H1 (cell line): ENCODE measurements at regions not wholly inside any gene's neighbourhood (a gene's known extent, or its start where the extent isn't known, plus 50 kb on each side); places are given as distances from the start of the nearest gene placed in this dataset.

Source experiments
- CTCF ChIA-PET: fragments of 300-600 bp; sonication (Branson Sonifier 250); formaldehyde crosslinking; loops from one replicate; lab custom pipeline; 2021; ENCODE audit not compliant: partially characterized antibody; lab: Charles Lee
- POLR2A ChIA-PET: fragments of 300-600 bp; sonication (Branson Sonifier 250); formaldehyde crosslinking; loops from one replicate; lab custom pipeline; 2021; ENCODE audit warnings: inconsistent platforms; ENCODE audit not compliant: partially characterized antibody; lab: Charles Lee
- DNase-seq, 2 experiments: peaks; one replicate each; pipeline versions ENCODE4 v3.0.0 to v3.0.0-alpha.2; 2010 to 2022; ENCODE audit warnings: low spot score in 2 of 2, low read depth in 1 of 2, mixed read lengths in 1 of 2
- FAIRE-seq: peaks from 2 replicates; lab custom pipeline; 2011; peaks lifted over from hg19 to GRCh38; lab: Jason Lieb, UNC
- H2AFZ ChIP-seq: 2 replicates; pipeline ENCODE4 v1.8.1; 2012; ENCODE audit warnings: low read length, inconsistent platforms
- H2AK5ac ChIP-seq: 2 replicates; pipeline ENCODE4 v1.6.1; 2013; ENCODE audit warnings: low read depth, low read length
- H2BK120ac ChIP-seq: replicated peaks from 2 replicates; pipeline ENCODE3; 2013; ENCODE audit warnings: low read depth, low read length, inconsistent platforms
- H2BK12ac ChIP-seq: 2 replicates; pipeline ENCODE4 v1.6.1; 2013; ENCODE audit warnings: low read depth, low read length
- H2BK15ac ChIP-seq: 2 replicates; pipeline ENCODE4 v1.6.1; 2013; ENCODE audit warnings: low read length
- H2BK20ac ChIP-seq: 2 replicates; pipeline ENCODE4 v1.6.1; 2013; ENCODE audit warnings: low read length
- H2BK5ac ChIP-seq: 2 replicates; pipeline ENCODE4 v1.6.1; 2013; ENCODE audit warnings: low read depth, low read length
- H3K14ac ChIP-seq: 2 replicates; pipeline ENCODE4 v1.6.1; 2013; ENCODE audit warnings: inconsistent platforms; ENCODE audit not compliant: insufficient read length
- H3K18ac ChIP-seq: 2 replicates; pipeline ENCODE4 v1.6.1; 2013; ENCODE audit warnings: low read length; ENCODE audit errors: extremely low read depth
- H3K23ac ChIP-seq: 2 replicates; pipeline ENCODE4 v1.6.1; 2013; ENCODE audit warnings: inconsistent platforms; ENCODE audit not compliant: insufficient read length
- H3K23me2 ChIP-seq: 2 replicates; pipeline ENCODE4 v1.6.1; 2013; ENCODE audit warnings: low read depth, low read length
- H3K27ac ChIP-seq: 2 replicates; pipeline ENCODE4 v1.6.1; 2011; ENCODE audit warnings: low read depth, low read length, inconsistent platforms
- H3K27me3 ChIP-seq, 4 experiments: replicated peaks in 1 of 4; 1 replicate in 1 of 4; 2 replicates in 3 of 4; pipeline versions ENCODE4 v1.6.1 to v1.8.1; 2011 to 2013; ENCODE audit warnings: low read length in 3 of 4, mild to moderate bottlenecking in 3 of 4, inconsistent platforms in 2 of 4, mixed read lengths in 2 of 4, moderate library complexity in 1 of 4; ENCODE audit not compliant: control insufficient read depth in 3 of 4, insufficient read depth in 3 of 4; ENCODE audit errors: extremely low read depth in 1 of 4
- H3K36me3 ChIP-seq, 4 experiments: 2 replicates each; pipeline versions ENCODE4 v1.6.1 to v1.8.1; 2011 to 2013; ENCODE audit warnings: mild to moderate bottlenecking in 4 of 4, low read length in 3 of 4, moderate library complexity in 2 of 4, control low read depth in 1 of 4, inconsistent platforms in 1 of 4; ENCODE audit not compliant: insufficient read depth in 4 of 4, control insufficient read depth in 2 of 4
- H3K4ac ChIP-seq: replicated peaks from 2 replicates; pipeline ENCODE3; 2013; ENCODE audit warnings: low read length, low read depth, mixed read lengths, inconsistent platforms; ENCODE audit not compliant: insufficient read length
- H3K4me1 ChIP-seq, 4 experiments: replicated peaks in 1 of 4; 1 replicate in 1 of 4; 2 replicates in 3 of 4; pipeline versions ENCODE4 v1.6.1 to v1.8.1; 2011 to 2013; ENCODE audit warnings: low read length in 3 of 4, inconsistent platforms in 2 of 4, mixed read lengths in 1 of 4; ENCODE audit not compliant: insufficient read depth in 4 of 4, control insufficient read depth in 3 of 4
- H3K4me2 ChIP-seq, 2 experiments: 2 replicates each; pipeline versions ENCODE4 v1.6.1 to v1.8.1; 2011 to 2013; ENCODE audit warnings: low read depth in 2 of 2, low read length in 2 of 2, control low read depth in 1 of 2, inconsistent platforms in 1 of 2, mild to moderate bottlenecking in 1 of 2; ENCODE audit not compliant: insufficient read depth in 1 of 2
- H3K4me3 ChIP-seq, 4 experiments: fragments of 200-600, 300-600 bp in 1 of 4; sonication (generic), shearing (Covaris generic), sonication (Bioruptor Twin) in 1 of 4; 2 replicates each; pipeline versions ENCODE4 v1.5.1 to v1.8.1; 2011 to 2016; ENCODE audit warnings: low read length in 4 of 4, low read depth in 3 of 4, control low read depth in 2 of 4, inconsistent platforms in 2 of 4, mild to moderate bottlenecking in 2 of 4, mixed read lengths in 1 of 4, moderate library complexity in 1 of 4; ENCODE audit not compliant: insufficient read depth in 2 of 4; ENCODE audit errors: extremely low read depth in 1 of 4
- H3K56ac ChIP-seq: replicated peaks from 2 replicates; pipeline ENCODE3; 2013; ENCODE audit warnings: low read depth, mild to moderate bottlenecking, mixed read lengths, low read length, inconsistent platforms; ENCODE audit not compliant: insufficient read length
- H3K79me1 ChIP-seq: 2 replicates; pipeline ENCODE4 v1.6.1; 2013; ENCODE audit warnings: low read depth, low read length, control low read depth
- H3K79me2 ChIP-seq, 2 experiments: 2 replicates each; pipeline versions ENCODE4 v1.6.1 to v1.8.1; 2012 to 2013; ENCODE audit warnings: low read length in 2 of 2, mild to moderate bottlenecking in 2 of 2, inconsistent platforms in 1 of 2; ENCODE audit not compliant: insufficient read depth in 2 of 2, control insufficient read depth in 1 of 2
- H3K9ac ChIP-seq, 4 experiments: replicated peaks in 1 of 4; 1 replicate in 1 of 4; 2 replicates in 3 of 4; pipeline versions ENCODE4 v1.6.1 to v1.8.1; 2011 to 2013; ENCODE audit warnings: low read depth in 3 of 4, low read length in 3 of 4, control low read depth in 2 of 4, mild to moderate bottlenecking in 2 of 4, moderate library complexity in 2 of 4, inconsistent platforms in 1 of 4; ENCODE audit errors: extremely low read depth in 1 of 4
- H3K9me3 ChIP-seq, 2 experiments: 2 replicates each; pipeline versions ENCODE4 v1.6.1 to v1.8.1; 2012 to 2013; ENCODE audit warnings: mild to moderate bottlenecking in 2 of 2, moderate library complexity in 2 of 2, control low read depth in 1 of 2, inconsistent platforms in 1 of 2, low read depth in 1 of 2, low read length in 1 of 2, mixed read lengths in 1 of 2; ENCODE audit not compliant: insufficient read depth in 2 of 2
- H4K20me1 ChIP-seq, 2 experiments: replicated peaks in 1 of 2; 2 replicates each; pipeline versions ENCODE3 to v1.8.1; 2011 to 2013; ENCODE audit warnings: inconsistent platforms in 2 of 2, low read length in 2 of 2, mild to moderate bottlenecking in 1 of 2; ENCODE audit not compliant: insufficient read depth in 2 of 2, control insufficient read depth in 1 of 2
- H4K5ac ChIP-seq: 2 replicates; pipeline ENCODE4 v1.6.1; 2013; ENCODE audit warnings: low read length, low read depth, mixed read lengths, inconsistent platforms; ENCODE audit not compliant: insufficient read length
- H4K8ac ChIP-seq: 2 replicates; pipeline ENCODE4 v1.8.0; 2013; ENCODE audit warnings: mild to moderate bottlenecking, moderate library complexity, low read length, inconsistent platforms; ENCODE audit not compliant: insufficient read depth; ENCODE audit errors: extremely low read depth
- H4K91ac ChIP-seq: replicated peaks from 2 replicates; pipeline ENCODE3; 2013; ENCODE audit warnings: low read length, mixed read lengths, inconsistent platforms; ENCODE audit not compliant: insufficient read length
- CBX5 ChIP-seq: fragments of 300-800, 300-1000 bp; sonication (generic); IDR thresholded peaks from 2 replicates; pipeline ENCODE4 v1.7.1; 2016; ENCODE audit warnings: antibody characterized with exemption, low read length, low read depth
- CBX8 ChIP-seq: fragments of 300-800, 300-1000 bp; sonication (generic); IDR thresholded peaks from 2 replicates; pipeline ENCODE4 v1.7.1; 2016; ENCODE audit warnings: low read depth, low read length, borderline replicate concordance
- E2F6 ChIP-seq: IDR thresholded peaks from 2 replicates; pipeline ENCODE4 v1.6.1; 2012; ENCODE audit warnings: inconsistent platforms
- HDAC2 ChIP-seq, 2 experiments: fragments of 300-600 bp in 1 of 2; sonication (generic) in 1 of 2; IDR thresholded peaks; 2 replicates each; pipeline ENCODE4 v1.6.1; 2011 to 2012; ENCODE audit warnings: low read depth in 2 of 2, low read length in 2 of 2, mild to moderate bottlenecking in 2 of 2, moderate library complexity in 2 of 2, borderline replicate concordance in 1 of 2, inconsistent platforms in 1 of 2
- JUND ChIP-seq: IDR thresholded peaks from 2 replicates; pipeline ENCODE4 v1.6.1; 2011; ENCODE audit warnings: mild to moderate bottlenecking, improper control_type of control experiment, low read length
- KDM5A ChIP-seq: fragments of 200-600 bp; IDR thresholded peaks from 2 replicates; pipeline ENCODE4 v1.7.1; 2012; ENCODE audit warnings: mild to moderate bottlenecking, low read length, inconsistent platforms, mixed read lengths
- MAFK ChIP-seq: IDR thresholded peaks from 2 replicates; pipeline ENCODE4 v1.6.1; 2012; ENCODE audit warnings: low read depth, mild to moderate bottlenecking, improper control_type of control experiment, low read length
- MAX ChIP-seq: IDR thresholded peaks from 2 replicates; pipeline ENCODE4 v1.6.1; 2012; ENCODE audit warnings: inconsistent platforms
- POLR2AphosphoS5 ChIP-seq: IDR thresholded peaks from 2 replicates; pipeline ENCODE4 v1.6.1; 2011; ENCODE audit warnings: low read depth, low read length
- SAP30 ChIP-seq: fragments of 300-600 bp; sonication (generic); IDR thresholded peaks from 2 replicates; pipeline ENCODE4 v1.7.1; 2012; ENCODE audit warnings: low read length, moderate library complexity, mild to moderate bottlenecking, inconsistent platforms; ENCODE audit not compliant: insufficient read depth, insufficient replicate concordance
- SP2 ChIP-seq: IDR thresholded peaks from 2 replicates; pipeline ENCODE4 v1.6.1; 2012; ENCODE audit warnings: mild to moderate bottlenecking, low read length, inconsistent platforms
- TAF7 ChIP-seq: optimal IDR thresholded peaks from 2 replicates; pipeline ENCODE3; 2011; ENCODE audit warnings: low read depth, mild to moderate bottlenecking, inconsistent platforms, low read length, moderate library complexity, borderline replicate concordance
- TBP ChIP-seq: IDR thresholded peaks from 2 replicates; pipeline ENCODE4 v1.6.1; 2011; ENCODE audit warnings: low read depth, low read length, improper control_type of control experiment
- WGBS, 2 experiments: shearing (Covaris generic) in 1 of 2; methylation state at CpG; one replicate each; pipeline versions ENCODE4 v1.1.6 to v1.1.7; 2013 to 2015; ENCODE audit warnings: low lambda C conversion rate in 2 of 2, mixed read lengths in 2 of 2, inconsistent platforms in 1 of 2, low coverage in 1 of 2, missing lambda C conversion rate in 1 of 2; ENCODE audit not compliant: insufficient replicate concordance in 2 of 2, insufficient coverage in 1 of 2, insufficient read length in 1 of 2; ENCODE audit errors: extremely low coverage in 1 of 2, missing lambda C conversion rate in 1 of 2; 5-methylcytosine and 5-hydroxymethylcytosine counted together

GRCh38 chr1:214126697-214127146, 138.9 kb downstream of the PROX1 start:
- no peaks in the 10 kb centered on the region for H3K4me1 ChIP-seq
- no peak overlapping the region for H2BK12ac ChIP-seq
- H3K4ac ChIP-seq, result no peak overlapping the region
- H3K14ac ChIP-seq, result no peak overlapping the region
- no peaks in the 10 kb centered on the region for H3K79me2 ChIP-seq
- no peak overlapping the region for H4K91ac ChIP-seq
- DNase-seq (no peak), FAIRE-seq (no peak)
- no peak overlapping the region for H2BK20ac ChIP-seq
- H4K5ac ChIP-seq, result no peak overlapping the region
- no peak overlapping the region for H3K27ac ChIP-seq
- CTCF ChIA-PET, result interaction anchor here (0.6 to 1.5 kb wide), 4 partner anchors 88 to 468 kb away, joined by 3 to 4 read pairs (median 3); no protein-coding TSS in a partner anchor
- H2BK15ac ChIP-seq, result no peak overlapping the region
- H3K9me3 ChIP-seq, result no peaks in the 10 kb centered on the region
- H4K8ac ChIP-seq, result no peak overlapping the region
- no peaks in the 10 kb centered on the region for H4K20me1 ChIP-seq
- no peak overlapping the region for H3K23ac ChIP-seq
- H2AFZ ChIP-seq, result no peak overlapping the region
- no peak overlapping the region for H2BK5ac ChIP-seq
- no peak overlapping the region for H3K9ac ChIP-seq
- H3K4me3 ChIP-seq, result no peak overlapping the region
- POLR2A ChIA-PET, result no interaction called here
- H3K18ac ChIP-seq, result no peak overlapping the region
- WGBS, 2 experiments, result 86% methylated on average over 2 of the region's 2 CpGs; no CpG with 5 or more reads in 1 of the 2 experiments
- no peak overlapping the region for H3K4me2 ChIP-seq
- no peaks in the 10 kb centered on the region for H3K79me1 ChIP-seq
- H3K23me2 ChIP-seq, result no peaks in the 10 kb centered on the region
- H2AK5ac ChIP-seq, result no peak overlapping the region
- TF ChIP-seq CBX5 (no peak), SP2 (no peak), KDM5A (no peak), JUND (no peak), CBX8 (no peak), MAX (no peak), HDAC2 (IDR thresholded peaks at IDR 0.05; ENCODE audit: borderline replicate concordance in 1 of 2, low read depth in 2 of 2, low read length in 2 of 2) (no peak), TAF7 (no peak), POLR2AphosphoS5 (no peak), E2F6 (no peak), SAP30 (no peak), TBP (no peak), MAFK (no peak)
- TF ChIP-seq, all 59 proteins: peak for 0
- H3K56ac ChIP-seq, result no peak overlapping the region
- H3K27me3 ChIP-seq, result peaks cover 0 to 1% (median 0%) of the 10 kb centered on the region in 4 experiments; a peak in 2 of 7 replicates
- no peaks in the 10 kb centered on the region for H3K36me3 ChIP-seq
- no peak overlapping the region for H2BK120ac ChIP-seq
